HG02798 (cell line): ENCODE measurements at regions not wholly inside any gene's neighbourhood (a gene's known extent, or its start where the extent isn't known, plus 50 kb on each side); places are given as distances from the start of the nearest gene placed in this dataset.
"Not testable (repeated sequence)": the region's sequence is repeated elsewhere in the genome, so short reads cannot be mapped to it uniquely, and the experiment has no call there.

Source experiments
- ATAC-seq: cut with Tn5 transposase; IDR thresholded peaks from one replicate; pipeline ENCODE4 v1.9.1; 2021; ENCODE audit warnings: mild to moderate bottlenecking; ENCODE audit not compliant: unreplicated experiment, poor library complexity

DNA sequence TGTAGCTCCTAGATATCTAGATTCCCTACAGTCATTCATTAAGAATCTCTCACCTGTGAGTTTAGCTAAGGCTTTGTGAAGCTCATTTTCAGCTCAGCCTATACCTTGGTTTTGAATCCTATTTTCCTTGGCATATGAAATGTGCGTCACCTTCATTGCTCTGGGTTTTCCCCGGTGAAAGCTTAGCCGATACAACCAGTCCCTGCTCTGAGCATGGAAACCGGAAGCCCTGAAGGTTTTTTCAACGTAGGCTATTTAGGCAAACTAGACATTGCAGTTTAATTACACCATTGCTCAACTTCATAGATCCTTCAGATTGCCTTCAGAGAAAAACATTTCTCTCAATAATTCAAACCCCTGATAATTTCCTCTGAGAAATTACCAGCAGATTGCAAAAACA is 206.8 kb upstream of the TPRG1 start:
- ATAC-seq: no peak

GRCh38 chr3:188972310-188972709 is 199.5 kb upstream of the TPRG1 start:
- ATAC-seq: no peak

DNA sequence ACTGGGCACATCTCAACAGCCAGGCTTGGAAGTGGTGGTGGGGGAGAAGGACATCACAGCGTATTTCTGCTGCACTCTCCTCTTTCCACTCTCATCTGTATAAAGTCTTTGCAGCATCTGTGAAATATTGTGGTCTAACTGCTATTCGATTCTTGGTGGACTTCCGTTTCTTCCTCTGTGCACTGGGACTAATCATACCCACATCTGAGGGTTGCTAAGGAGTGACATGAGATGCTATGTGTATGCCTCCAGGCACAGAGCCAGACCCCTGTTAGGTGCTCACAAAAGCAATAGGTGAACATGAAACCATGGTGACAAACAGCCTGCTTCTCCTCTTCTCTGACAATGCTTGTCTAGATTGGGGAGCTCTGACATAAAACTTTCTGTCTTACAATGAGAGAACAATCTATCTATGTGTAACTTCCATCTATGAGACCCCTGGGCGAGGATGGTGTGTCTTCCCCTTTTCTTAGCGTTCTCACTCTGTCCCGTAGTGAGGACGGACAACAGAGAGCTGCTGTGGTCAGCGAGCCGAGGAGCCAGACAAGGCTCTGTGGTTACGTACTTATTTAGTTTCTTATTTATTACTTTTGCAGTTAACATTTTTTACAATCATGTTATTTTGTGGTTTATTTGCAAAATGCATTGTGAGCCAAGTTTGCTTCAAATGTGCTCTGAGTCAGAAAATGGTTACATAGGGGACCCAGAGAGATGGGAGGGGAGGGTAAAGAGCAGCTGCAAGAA is 196.7 kb upstream of the TPRG1 start:
- no peak for ATAC-seq

DNA sequence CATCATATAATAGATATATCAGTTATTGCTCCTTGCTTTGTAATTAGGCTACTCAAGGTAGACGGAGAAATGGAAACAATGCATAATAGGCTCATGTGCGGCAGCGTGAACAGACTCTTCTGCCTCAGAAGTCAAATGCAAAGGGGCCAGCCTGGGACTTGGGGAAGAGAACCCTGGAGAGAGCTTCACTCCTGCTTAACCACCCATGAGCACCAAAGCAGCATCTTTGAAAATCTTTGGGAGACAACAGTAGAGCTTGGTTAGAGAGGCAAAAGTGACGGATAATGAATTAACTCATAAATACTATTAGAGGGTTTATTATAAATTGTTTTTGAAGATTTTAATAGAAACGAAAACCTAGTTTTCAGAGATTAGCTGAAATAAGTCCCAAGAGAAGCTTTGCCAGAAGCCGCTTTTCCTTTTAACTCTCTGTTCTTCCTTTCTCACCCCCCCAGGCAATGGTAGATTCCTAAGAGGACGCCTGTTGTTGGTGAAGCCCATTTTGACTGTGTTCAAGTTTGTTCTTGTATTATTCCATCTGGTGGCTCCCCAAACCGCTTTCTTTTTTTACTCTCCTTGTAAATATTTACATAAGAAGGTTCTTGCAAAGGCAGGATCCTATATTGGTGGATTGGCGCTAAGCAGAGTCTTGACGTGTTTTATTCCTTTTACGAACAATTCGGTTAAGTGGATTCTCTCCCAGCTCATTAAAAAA is 196.0 kb upstream of the TPRG1 start:
- ATAC-seq: no peak

DNA sequence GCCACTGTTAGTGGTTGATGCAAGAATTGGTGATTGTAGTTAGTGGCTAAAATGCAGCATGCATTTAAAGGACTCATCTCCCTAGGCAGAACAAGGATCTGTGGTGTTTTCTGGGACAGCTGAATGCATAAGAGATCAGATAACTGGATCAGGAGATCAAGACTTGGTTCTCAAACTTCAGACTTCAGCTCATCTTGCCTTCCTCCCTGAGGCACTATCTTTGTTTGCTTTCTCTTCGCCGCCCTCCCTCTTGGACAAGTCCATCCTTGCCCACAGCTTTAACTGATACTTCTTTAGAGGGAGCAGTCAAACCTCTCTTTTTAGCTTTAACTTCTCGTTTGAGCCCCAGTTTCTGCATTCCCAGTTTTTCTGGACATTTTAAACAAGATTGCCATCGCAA is 195.4 kb upstream of the TPRG1 start:
- no peak for ATAC-seq

- ATAC-seq: no peak
Observed at GRCh38 chr3:188978421-188979171, 193.2 kb upstream of the TPRG1 start.

GRCh38 chr3:188979248-188979647 is 192.5 kb upstream of the TPRG1 start:
- no peak for ATAC-seq

GRCh38 chr3:188979669-188980310 is 192.0 kb upstream of the TPRG1 start:
- ATAC-seq: no peak

DNA sequence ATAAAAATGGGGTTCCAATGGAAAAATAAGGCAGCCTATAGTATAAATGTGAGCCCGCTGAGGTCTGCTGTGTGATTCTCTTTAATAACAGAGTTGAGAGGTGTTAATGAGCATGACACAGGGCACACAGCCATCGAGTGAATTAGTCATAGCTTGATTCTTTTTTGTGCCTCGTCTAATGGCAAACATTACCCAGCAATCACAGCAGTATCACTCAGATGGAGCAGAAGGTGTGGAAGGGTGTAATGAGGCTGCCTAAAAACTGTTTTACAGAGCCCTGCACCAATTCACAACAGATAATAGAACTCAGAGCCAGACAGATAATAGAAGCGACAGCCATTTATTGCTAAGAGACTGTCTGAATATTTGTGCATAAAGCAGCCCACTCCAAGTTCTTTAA is 178.6 kb upstream of the TPRG1 start:
- ATAC-seq: no peak

- ATAC-seq: no peak
Observed at GRCh38 chr3:189001559-189001958, 170.2 kb upstream of the TPRG1 start.

DNA sequence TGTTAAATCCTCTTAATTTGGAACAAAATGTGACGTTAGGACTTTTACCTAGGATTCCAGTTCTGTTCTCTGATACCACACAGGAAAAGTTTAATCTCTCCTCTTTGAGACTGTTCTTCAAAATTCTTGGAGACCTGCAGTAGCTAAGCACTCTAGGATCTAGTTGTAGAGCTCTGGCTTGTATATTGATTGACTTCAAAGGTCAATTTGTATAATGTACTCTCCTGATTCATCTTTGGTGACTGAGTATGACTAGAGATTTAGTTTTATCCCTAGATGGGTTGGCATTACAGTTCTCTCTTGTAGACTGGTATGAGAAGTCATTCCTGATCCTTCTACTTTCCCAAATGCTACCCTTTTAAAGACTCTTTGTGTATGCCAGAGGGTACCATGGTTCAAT is 168.4 kb upstream of the TPRG1 start:
- ATAC-seq: no peak

DNA sequence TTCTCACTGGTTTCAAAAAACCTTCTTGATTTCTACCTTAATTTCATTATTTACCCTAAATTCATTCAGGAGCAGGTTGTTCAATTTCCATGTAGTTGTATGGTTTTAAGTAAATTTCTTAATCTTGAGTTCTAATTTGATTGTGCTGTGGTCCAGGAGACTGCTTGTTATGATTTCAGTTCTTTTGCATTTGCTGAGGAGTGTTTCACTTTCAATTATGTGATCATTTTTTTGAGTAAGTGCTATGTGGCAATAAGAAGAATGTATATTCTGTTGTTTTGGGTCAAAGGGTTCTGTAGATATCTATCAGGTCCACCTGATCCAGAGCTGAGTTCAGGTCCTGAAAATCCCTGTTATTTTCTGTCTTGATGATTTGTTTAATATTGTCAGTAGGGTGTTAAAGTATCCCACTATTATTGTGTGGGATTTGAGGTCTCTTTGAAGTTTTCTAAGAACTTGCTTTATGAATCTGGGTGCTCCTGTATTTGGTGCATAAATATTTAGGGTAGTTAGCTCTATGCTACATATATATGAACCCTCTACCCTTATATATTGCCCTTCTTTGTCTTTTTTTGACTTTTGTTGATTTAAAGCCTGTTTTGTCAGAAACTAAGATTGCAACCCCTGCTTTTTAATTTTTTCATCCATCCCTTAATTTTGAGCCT is 158.4 kb upstream of the TPRG1 start:
- ATAC-seq: no peak

DNA sequence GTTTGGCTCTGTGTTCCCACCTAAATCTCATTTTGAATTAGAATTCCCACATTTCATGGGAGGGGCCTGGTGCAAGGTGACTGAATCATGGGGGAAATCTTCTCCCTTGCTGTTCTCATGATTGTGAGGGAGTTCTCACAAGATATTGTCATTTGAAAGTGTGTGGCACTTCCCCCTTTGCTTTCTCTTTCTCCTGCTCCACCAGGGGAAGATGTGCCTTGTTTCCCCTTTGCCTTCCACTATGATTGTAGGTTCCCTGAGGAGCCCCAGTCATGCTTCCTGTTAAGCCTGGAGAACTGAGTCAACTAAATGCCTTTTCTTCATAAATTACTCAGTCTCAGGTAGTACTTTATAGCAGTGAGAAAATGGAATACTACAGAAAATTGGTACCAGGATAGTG is 157.2 kb upstream of the TPRG1 start:
- ATAC-seq: no peak

- not testable (repeated sequence) for ATAC-seq
Observed at GRCh38 chr3:189022576-189023466, 148.9 kb upstream of the TPRG1 start.

DNA sequence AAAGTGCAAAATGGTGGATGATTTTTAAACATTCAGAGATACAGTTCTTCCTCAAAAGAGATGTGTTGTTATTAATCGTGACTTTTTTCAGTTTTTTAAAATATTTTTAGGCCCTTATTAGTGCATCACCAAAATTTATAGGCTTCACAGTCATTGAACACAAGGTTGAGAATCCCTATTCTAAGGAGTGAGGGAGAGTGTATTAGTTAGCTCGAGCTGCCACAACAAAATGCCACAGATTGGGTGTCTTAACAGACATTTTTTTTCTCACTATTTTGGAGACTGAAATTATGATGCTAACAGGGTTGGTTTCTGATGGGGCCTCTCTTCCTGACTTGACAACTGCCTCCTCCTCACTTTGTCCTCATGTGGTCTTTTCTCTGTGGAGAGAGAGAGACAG is 145.9 kb upstream of the TPRG1 start:
- no peak for ATAC-seq

GRCh38 chr3:189027626-189028155 is 144.1 kb upstream of the TPRG1 start:
- ATAC-seq: no peak

GRCh38 chr3:189038773-189039745 is 132.7 kb upstream of the TPRG1 start:
- ATAC-seq: no peak
